Colon (tissue), 2 donors: ENCODE measurements at regions not wholly inside any gene's neighbourhood (a gene's known extent, or its start where the extent isn't known, plus 50 kb on each side); places are given as distances from the start of the nearest gene placed in this dataset.

ENCODE experiments used
- FAIRE-seq: peaks from 2 replicates; lab custom pipeline; 2012; peaks lifted over from hg19 to GRCh38; lab: Jason Lieb, UNC
- donor health status: control.
- donor health status: control.

DNA sequence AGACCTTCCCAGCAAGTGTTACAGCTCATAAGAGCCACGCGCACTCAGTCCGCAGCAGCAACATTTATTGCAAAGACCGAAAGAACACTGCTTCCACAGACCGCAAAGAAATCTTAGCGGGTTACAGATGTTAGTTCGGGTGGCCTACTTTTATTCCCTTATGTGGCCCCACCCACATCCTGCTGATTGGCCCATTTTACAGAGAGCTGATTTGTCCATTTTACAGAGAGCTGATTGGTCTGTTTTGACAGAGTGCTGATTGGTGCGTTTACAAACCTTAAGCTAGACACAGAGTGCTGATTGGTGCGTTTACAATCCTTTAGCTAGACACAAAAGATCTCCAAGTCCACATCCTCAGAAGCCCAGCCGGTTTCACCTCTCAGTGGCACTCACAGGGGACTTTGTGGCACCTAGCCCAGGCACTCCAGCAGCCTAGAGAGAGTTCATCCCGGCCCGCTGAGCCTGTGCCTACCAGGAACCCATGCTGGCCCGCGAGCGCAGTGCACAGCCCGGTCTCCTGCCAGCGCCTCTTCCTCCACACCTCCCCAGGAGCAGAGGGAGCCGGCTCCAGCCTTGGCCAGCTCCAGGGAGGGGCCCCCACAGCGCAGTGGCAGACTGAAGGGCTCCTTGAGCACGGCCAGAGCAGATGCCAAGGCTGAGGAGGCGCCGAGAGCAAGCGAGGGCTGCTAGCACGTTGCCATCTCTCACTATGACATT lies 244.3 kb upstream of the TSHZ2 start:
- no peak for FAIRE-seq

- FAIRE-seq, result no peak
These were observed 247.6 kb upstream of the TSHZ2 start for GRCh38 chr20:52724541-52724940.

DNA sequence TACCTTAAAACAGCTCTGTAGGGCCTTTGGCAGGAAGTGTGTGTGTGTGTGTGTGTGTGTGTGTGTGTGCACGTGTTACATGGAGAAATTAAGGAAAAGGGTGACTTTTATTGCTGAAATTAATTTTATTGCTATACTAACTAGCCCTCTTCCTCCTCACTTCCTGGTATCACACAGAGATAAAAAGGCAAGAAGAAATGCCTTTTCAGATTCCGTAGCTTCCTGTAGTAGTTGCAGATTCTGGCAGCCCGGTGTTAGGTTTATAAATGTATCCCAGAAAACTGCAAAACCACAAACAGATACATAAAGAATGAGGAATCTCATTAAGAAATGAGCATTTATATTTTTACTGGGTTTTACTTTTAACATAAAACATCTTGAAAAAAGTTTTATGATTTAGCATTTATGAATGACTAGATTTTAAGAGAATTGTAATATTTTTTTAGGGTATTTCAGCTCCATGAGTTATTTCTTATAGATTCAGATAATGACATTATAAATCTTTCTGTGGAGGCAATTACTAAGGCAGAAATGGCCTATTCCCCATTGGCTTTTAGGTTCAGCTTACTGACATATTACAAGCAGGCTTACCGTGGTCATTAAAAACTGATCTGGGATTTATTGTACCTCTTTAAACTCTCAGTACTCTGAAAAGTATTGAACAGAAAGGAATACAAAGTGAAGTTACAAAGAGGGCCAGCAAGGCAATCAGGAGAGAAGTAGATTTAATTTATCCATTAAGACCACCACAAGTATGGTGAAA lies 249.1 kb upstream of the TSHZ2 start:
- no peak for FAIRE-seq

DNA sequence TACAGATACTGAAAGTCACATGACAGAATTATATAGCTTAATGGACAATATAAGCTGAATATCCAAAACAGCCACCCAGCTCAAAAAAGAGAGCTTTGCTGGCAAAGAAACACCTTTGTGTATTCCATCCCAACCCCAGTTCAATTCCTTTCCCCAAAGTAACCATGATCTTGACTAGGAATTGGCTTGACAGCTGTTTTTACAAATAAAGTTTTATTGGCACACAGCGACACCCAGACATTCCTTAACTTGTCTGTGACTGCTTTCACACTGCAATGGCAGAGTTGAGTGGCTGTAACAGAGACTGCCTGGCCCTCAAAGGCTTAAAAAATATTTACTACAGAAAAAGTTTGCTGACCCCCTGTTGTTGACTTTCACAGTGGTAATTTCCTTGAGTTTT lies 264.0 kb upstream of the TSHZ2 start:
- FAIRE-seq, result no peak

- no peak for FAIRE-seq
These were observed 267.6 kb upstream of the TSHZ2 start for GRCh38 chr20:52704553-52704952.

- FAIRE-seq, result no peak
These were observed 283.8 kb upstream of the TSHZ2 start for GRCh38 chr20:52688345-52688744.

GRCh38 chr20:52684905-52685304 lies 287.3 kb upstream of the TSHZ2 start:
- no peak for FAIRE-seq

- no peak for FAIRE-seq
These were observed 288.0 kb upstream of the TSHZ2 start for GRCh38 chr20:52684176-52684575.

- FAIRE-seq, result no peak
These were observed 288.4 kb upstream of the TSHZ2 start for GRCh38 chr20:52683761-52684160.

DNA sequence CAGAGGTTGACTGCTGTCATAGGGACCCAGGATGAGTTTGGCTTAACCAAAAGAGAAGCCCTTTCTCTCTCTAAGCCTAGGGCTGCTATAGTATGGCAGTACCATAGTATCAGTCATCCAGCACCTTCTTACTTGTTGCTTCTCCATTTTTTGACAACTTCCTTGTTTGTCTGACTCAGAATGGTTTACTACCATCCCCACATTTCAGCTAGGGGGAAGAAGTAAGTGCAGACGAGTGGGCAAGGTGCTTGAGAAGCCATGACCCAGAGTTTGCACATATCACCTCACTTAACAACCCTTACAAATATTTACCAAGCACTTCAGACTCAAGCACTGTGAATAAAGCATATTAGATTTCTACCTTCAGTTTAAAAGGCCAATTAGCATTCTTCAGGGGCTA lies 289.9 kb upstream of the TSHZ2 start:
- FAIRE-seq, result no peak

- FAIRE-seq, result no peak
These were observed 290.9 kb upstream of the TSHZ2 start for GRCh38 chr20:52681288-52681687.

DNA sequence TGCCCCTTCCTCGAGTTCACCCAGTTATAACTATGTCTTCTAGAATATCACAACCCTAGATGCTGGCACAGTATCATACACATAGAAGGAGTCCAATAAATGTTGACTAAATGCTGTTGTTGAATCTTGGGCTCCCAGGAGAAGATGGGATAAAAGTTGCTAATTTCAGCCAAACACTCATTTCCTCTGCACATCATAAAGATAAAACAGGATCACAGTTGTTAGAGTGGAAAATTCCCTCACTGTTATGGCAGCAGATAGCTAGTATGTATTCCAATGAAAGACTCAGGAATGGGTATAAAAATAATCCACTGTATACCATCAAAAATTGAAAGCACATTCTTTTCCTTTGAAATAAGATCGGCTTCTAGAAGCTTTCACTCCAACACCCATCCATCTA lies 294.9 kb upstream of the TSHZ2 start:
- no peak for FAIRE-seq

DNA sequence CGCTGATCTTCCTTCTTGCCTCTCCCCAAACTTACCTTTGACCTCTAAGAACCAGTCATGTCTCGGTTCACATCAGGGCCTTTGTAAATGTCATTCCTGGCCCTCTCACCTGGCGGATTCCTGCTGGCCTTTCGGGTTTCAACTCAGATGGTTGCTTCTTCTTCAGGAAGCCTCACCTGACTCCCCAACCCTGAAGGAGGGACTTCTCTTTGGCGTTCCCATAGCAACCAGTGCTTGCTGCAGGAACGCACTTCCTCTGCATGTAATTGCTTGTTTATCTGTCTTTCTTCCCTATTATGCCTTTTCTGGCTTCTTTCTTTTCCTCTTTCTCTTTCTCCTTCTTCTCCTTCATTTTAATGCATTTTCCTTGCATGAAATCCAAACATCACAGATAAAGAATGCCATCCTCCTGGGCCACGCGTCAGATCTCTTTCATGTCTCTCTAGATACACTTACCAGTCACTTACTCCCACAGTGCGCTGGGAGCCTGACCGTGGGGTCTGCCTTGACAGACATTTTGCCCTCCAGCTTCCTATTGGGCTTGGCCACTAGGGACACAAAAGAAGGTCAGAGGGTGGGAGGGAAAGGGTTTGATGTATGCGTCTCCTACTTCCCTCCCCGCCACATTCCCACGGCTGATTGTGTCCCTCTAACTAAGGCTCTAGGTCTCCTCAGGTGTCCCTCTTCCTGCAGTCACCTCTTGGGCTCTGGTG lies 295.7 kb upstream of the TSHZ2 start:
- FAIRE-seq, result no peak

- no peak for FAIRE-seq
These were observed 296.8 kb upstream of the TSHZ2 start for GRCh38 chr20:52675375-52675774.

DNA sequence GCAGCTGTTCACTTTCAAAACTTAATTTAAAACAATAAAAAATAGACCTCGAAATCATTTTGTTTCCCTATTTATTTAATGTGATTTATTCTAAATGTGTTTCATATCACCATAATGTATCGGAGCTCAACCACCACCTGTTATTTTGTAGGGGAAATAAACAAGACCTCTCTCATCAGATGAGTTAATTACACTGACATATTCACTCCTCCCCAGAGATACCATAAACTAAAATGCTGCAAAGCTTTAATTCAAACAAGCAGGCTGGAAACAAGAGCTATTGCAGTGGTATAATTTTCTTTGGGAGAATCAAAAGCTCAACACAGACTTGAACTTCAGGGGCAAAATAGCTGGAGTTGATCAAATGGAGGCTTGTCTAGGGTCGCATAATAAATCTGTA lies 303.5 kb upstream of the TSHZ2 start:
- no peak for FAIRE-seq

GRCh38 chr20:52667358-52667757 lies 304.8 kb upstream of the TSHZ2 start:
- FAIRE-seq, result no peak

GRCh38 chr20:52665441-52665840 lies 306.7 kb upstream of the TSHZ2 start:
- FAIRE-seq, result no peak

- FAIRE-seq, result no peak
These were observed 316.8 kb upstream of the TSHZ2 start for GRCh38 chr20:52655395-52655794.

GRCh38 chr20:52654567-52654966 lies 317.6 kb upstream of the TSHZ2 start:
- FAIRE-seq, result no peak

GRCh38 chr20:52652271-52652670 lies 319.9 kb upstream of the TSHZ2 start:
- FAIRE-seq, result no peak

GRCh38 chr20:52649727-52650126 lies 322.4 kb upstream of the TSHZ2 start:
- FAIRE-seq, result no peak

DNA sequence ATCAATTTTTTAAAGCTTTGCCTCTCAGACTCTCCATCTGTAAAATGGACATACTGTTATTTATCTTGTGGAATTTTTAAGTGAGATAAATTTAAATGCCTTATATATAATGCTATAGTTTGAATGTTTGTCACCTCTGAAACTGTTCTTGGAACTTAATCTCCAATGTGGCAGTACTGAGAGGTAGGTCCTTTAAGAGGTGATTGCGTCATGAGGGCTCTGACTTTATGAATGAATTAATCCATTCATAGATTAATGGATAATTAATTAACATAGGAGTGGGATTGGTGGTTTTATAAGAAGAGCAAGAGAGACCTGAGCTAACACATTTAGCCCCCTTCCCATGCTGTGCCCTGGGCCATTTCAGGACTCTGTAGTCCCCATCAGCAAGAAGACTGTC lies 326.3 kb upstream of the TSHZ2 start:
- no peak for FAIRE-seq

DNA sequence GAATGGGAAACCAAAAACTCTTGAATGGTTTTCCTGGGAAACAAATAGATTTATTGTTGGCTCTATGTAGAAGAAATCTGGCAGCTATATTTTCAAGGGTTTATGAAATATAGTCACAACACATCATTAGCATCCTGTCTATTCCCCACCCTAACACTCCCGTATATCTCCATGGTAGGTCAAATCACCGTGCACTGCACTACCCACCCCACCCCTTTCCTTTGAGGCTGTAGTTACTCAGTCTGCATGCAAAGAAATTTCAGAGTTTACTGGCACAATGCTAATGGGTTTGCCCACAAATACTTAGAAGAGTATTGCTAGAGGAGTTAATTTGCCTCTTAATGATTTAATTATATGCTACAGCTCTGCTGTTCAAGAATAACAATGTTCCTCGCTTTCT lies 329.1 kb upstream of the TSHZ2 start:
- FAIRE-seq, result no peak
